K562 (cell line): ENCODE measurements at regions not wholly inside any gene's neighbourhood (a gene's known extent, or its start where the extent isn't known, plus 50 kb on each side); places are given as distances from the start of the nearest gene placed in this dataset.
"Not testable (repeated sequence)": the region's sequence is repeated elsewhere in the genome, so short reads cannot be mapped to it uniquely, and the experiment has no call there.

Source experiments
- ATAC-seq: fragments of 200-7000 bp; cut with Tn5 transposase; 3 replicates; pipeline ENCODE4 v1.9.1; 2020; ENCODE audit warnings: moderate library complexity
- BruUV-seq: library from RNA; stranded (reverse); fragments of 400-500 nt; replicated peaks from 2 replicates; lab custom pipeline; 2021; lab: Mats Ljungman, UMichigan
- CTCF ChIA-PET: fragments of 300-600 bp; formaldehyde crosslinking; extraction: SDS; loops from one replicate; lab custom pipeline; 2021; ENCODE audit warnings: low intra/inter-chr PET ratio; lab: Yijun Ruan, JAX
- POLR2A ChIA-PET: fragments of 300-600, 350-650 bp; sonication (Branson Sonifier 250); formaldehyde crosslinking; extraction: SDS; loops from one replicate; lab custom pipeline; 2021; ENCODE audit warnings: antibody characterized with exemption, inconsistent platforms; lab: Yijun Ruan, JAX
- DNase-seq, 4 experiments: peaks; one replicate each; pipeline versions ENCODE4 v3.0.0 to v3.0.0-alpha.2; 2011 to 2018; ENCODE audit warnings: low spot score in 3 of 4, mixed read lengths in 3 of 4; ENCODE audit errors: extremely low read depth in 1 of 4
- FAIRE-seq: peaks from 2 replicates; lab custom pipeline; 2011; peaks lifted over from hg19 to GRCh38; lab: Jason Lieb, UNC
- H2AFZ ChIP-seq: 2 replicates; pipeline ENCODE4 v1.6.0; 2011; ENCODE audit warnings: low read depth, low read length, control low read depth, inconsistent platforms
- H3K27ac ChIP-seq: fragments of 200-600 bp; 3 replicates; pipeline ENCODE4 v1.8.0; 2011; ENCODE audit warnings: low read depth, mild to moderate bottlenecking, control low read depth, inconsistent platforms, low read length, moderate library complexity, mixed read lengths; ENCODE audit errors: extremely low read depth
- H3K27me3 ChIP-seq, 2 experiments: fragments of 300-600 bp in 1 of 2; 2 replicates in 1 of 2; 3 replicates in 1 of 2; pipeline versions ENCODE4 v1.6.0 to v1.8.0; 2011; ENCODE audit warnings: inconsistent platforms in 2 of 2, low read length in 2 of 2, mild to moderate bottlenecking in 1 of 2, mixed read lengths in 1 of 2, moderate library complexity in 1 of 2; ENCODE audit not compliant: control insufficient read depth in 2 of 2, insufficient read depth in 2 of 2
- H3K36me3 ChIP-seq: fragments of 300-600 bp; 3 replicates; pipeline ENCODE4 v1.8.0; 2011; ENCODE audit warnings: mild to moderate bottlenecking, low read length, inconsistent platforms; ENCODE audit not compliant: control insufficient read depth, insufficient read depth
- H3K4me1 ChIP-seq, 2 experiments: fragments of 200-600 bp in 1 of 2; replicated peaks in 1 of 2; 2 replicates in 1 of 2; 3 replicates in 1 of 2; pipeline versions ENCODE4 v1.5.1 to v1.8.0; 2011; ENCODE audit warnings: inconsistent platforms in 2 of 2, low read length in 2 of 2, mild to moderate bottlenecking in 1 of 2, mixed read lengths in 1 of 2, moderate library complexity in 1 of 2; ENCODE audit not compliant: control insufficient read depth in 2 of 2, insufficient read depth in 2 of 2
- H3K4me2 ChIP-seq: 2 replicates; pipeline ENCODE4 v1.6.1; 2011; ENCODE audit warnings: low read length, control low read depth, inconsistent platforms, mixed read lengths; ENCODE audit not compliant: insufficient read depth
- H3K4me3 ChIP-seq: fragments of 200-600 bp; sonication (generic), shearing (Covaris generic); 2 replicates; pipeline ENCODE4 v1.5.1; 2016; ENCODE audit warnings: control low read depth, inconsistent platforms
- H3K79me2 ChIP-seq: fragments of 200-600 bp; 3 replicates; pipeline ENCODE4 v1.8.0; 2011; ENCODE audit warnings: low read length, inconsistent platforms; ENCODE audit not compliant: control insufficient read depth, insufficient read depth
- H3K9ac ChIP-seq, 2 experiments: 2 replicates each; pipeline versions ENCODE4 v1.6.0 to v1.6.1; 2011; ENCODE audit warnings: low read depth in 2 of 2, low read length in 2 of 2, control low read depth in 1 of 2, inconsistent platforms in 1 of 2, mild to moderate bottlenecking in 1 of 2, mixed read lengths in 1 of 2; ENCODE audit not compliant: insufficient read depth in 1 of 2
- H3K9me1 ChIP-seq: one replicate; pipeline ENCODE4 v1.6.0; 2011; ENCODE audit warnings: inconsistent platforms, mild to moderate bottlenecking, low read length, moderate library complexity; ENCODE audit not compliant: control insufficient read depth, insufficient read depth
- H3K9me3 ChIP-seq: replicated peaks from 2 replicates; pipeline ENCODE4 v1.5.1; 2011; ENCODE audit warnings: low read depth, low read length, inconsistent platforms; ENCODE audit not compliant: control insufficient read depth, insufficient read depth
- H4K20me1 ChIP-seq: replicated peaks from 2 replicates; pipeline ENCODE4 v1.6.1; 2011; ENCODE audit warnings: low read length, inconsistent platforms, mixed read lengths; ENCODE audit not compliant: control insufficient read depth, insufficient read depth
- ERF ChIP-seq: fragments of 450-650 bp; formaldehyde crosslinking; IDR thresholded peaks from 2 replicates; pipeline ENCODE4 v1.4.0; 2020; ENCODE audit warnings: mild to moderate bottlenecking, mixed read lengths
- FOSL1 ChIP-seq: fragments of 200-800 bp; sonication (Bioruptor generic); conservative IDR thresholded peaks from 2 replicates; pipeline ENCODE4 v1.6.1; 2016; ENCODE audit warnings: missing genetic modification characterization, missing compliant biosample characterization
- SMARCC2 ChIP-seq: fragments of 450-650 bp; IDR thresholded peaks from 2 replicates; pipeline ENCODE4 v1.6.1; 2017; ENCODE audit warnings: antibody characterized with exemption, moderate library complexity, mild to moderate bottlenecking, low read depth
- SMARCE1 ChIP-seq: fragments of 450-650 bp; IDR thresholded peaks from 2 replicates; pipeline ENCODE4 v1.7.1; 2016; ENCODE audit warnings: mild to moderate bottlenecking
- THRAP3 ChIP-seq: fragments of 450-650 bp; IDR thresholded peaks from 2 replicates; pipeline ENCODE4 v1.6.1; 2016; ENCODE audit warnings: mild to moderate bottlenecking, inconsistent platforms, borderline replicate concordance
- ZFP30 ChIP-seq: fragments of 250-450 bp; sonication (Bioruptor Pico); IDR thresholded peaks from 2 replicates; pipeline ENCODE4 v1.8.0; 2022; ENCODE audit warnings: moderate library complexity, mild to moderate bottlenecking, inconsistent platforms, borderline replicate concordance
- WGBS: fragments of 100-300 bp; shearing (Covaris generic); methylation state at CpG from one replicate; pipeline ENCODE4 v1.1.6; 2016; ENCODE audit warnings: low coverage, mixed read lengths; ENCODE audit not compliant: insufficient coverage; ENCODE audit errors: missing lambda C conversion rate; 5-methylcytosine and 5-hydroxymethylcytosine counted together
- in situ Hi-C: fragments of 300-500 bp; cut with MboI; formaldehyde crosslinking; loops from 4 replicates; pipeline ENCODE4 v1.15.0; 2018; ENCODE audit warnings: inconsistent platforms, mixed read lengths
- intact Hi-C: fragments of 100-400 bp; cut with micrococcal nuclease; formaldehyde crosslinking; loops from 2 replicates; pipeline ENCODE4 v1.14.2; 2022
- TF ChIP-seq, protein P1 (sequence below): fragments of 250-450 bp; sonication (Bioruptor Pico); IDR thresholded peaks from 2 replicates; pipeline ENCODE4 v1.8.0; 2022; ENCODE audit warnings: moderate library complexity, mild to moderate bottlenecking, inconsistent platforms
- TF ChIP-seq, protein P2 (sequence below): fragments of 250-450 bp; sonication (Bioruptor Pico); IDR thresholded peaks from 2 replicates; pipeline ENCODE4 v1.4.0; 2020; ENCODE audit warnings: mild to moderate bottlenecking

DNA sequence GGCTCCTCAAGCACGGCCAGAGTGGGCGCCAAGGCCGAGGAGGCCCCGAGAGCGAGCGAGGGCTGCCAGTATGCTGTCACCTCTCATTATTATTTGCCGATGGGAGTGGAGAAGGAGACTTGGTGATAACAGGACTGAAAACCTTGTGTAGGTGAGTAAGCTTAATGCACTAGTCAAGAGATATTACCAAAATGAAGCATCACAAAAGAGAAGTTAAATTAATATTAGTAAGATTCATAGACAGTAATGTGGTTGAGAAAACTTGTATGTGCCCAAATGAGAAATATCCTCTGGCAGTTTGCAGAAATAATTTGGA is 204.5 kb upstream of the SLITRK1 start (continued):
- no peak for TF ChIP-seq SMARCC2
- no peak for TF ChIP-seq FOSL1 (tag)
- TF ChIP-seq, protein P1, sequence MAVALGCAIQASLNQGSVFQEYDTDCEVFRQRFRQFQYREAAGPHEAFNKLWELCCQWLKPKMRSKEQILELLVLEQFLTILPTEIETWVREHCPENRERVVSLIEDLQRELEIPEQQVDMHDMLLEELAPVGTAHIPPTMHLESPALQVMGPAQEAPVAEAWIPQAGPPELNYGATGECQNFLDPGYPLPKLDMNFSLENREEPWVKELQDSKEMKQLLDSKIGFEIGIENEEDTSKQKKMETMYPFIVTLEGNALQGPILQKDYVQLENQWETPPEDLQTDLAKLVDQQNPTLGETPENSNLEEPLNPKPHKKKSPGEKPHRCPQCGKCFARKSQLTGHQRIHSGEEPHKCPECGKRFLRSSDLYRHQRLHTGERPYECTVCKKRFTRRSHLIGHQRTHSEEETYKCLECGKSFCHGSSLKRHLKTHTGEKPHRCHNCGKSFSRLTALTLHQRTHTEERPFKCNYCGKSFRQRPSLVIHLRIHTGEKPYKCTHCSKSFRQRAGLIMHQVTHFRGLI (CRISPR knock-in tag) = no peak
- no peak for TF ChIP-seq ZFP30
- TF ChIP-seq THRAP3 = no peak
- no peak for TF ChIP-seq ERF
- TF ChIP-seq, protein P2, sequence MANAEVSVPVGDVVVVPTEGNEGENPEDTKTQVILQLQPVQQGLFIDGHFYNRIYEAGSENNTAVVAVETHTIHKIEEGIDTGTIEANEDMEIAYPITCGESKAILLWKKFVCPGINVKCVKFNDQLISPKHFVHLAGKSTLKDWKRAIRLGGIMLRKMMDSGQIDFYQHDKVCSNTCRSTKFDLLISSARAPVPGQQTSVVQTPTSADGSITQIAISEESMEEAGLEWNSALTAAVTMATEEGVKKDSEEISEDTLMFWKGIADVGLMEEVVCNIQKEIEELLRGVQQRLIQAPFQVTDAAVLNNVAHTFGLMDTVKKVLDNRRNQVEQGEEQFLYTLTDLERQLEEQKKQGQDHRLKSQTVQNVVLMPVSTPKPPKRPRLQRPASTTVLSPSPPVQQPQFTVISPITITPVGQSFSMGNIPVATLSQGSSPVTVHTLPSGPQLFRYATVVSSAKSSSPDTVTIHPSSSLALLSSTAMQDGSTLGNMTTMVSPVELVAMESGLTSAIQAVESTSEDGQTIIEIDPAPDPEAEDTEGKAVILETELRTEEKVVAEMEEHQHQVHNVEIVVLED (CRISPR knock-in tag) = no peak
- no peak for TF ChIP-seq SMARCE1

DNA sequence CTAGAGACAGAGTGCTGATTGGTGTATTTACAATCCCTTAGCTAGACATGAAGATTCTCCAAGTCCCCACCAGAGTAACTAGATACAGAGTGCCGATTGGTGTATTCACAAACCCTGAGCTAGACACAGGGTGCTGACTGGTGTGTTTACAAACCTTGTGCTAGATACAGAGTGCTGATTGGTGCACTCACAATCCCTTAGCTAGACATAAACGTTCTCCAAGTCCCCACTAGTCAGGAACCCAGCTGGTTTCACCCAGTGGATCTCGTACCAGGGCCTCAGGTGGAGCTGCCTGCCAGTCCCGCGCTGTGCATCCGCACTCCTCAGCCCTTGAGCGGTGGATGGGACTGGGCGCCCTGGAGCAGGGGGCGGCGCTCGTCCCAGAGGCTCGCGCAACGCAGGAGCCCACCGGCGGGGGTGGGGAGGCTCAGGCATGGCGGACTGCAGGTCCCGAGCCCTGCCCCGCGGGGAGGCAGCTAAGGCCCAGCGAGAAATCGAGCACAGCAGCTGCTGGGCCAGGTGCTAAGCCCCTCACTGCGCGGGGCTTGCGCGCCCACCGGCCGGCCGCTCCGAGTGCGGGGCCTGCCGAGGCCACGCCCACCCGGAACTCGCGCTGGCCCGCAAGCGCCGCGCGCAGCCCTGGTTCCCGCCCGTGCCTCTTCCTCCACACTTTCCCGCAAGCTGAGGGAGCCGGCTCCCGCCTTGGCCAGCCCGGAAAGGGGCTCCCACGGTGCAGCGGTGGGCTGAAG is 204.0 kb upstream of the SLITRK1 start:
- POLR2A ChIA-PET, H3K36me3 ChIP-seq, H3K4me3 ChIP-seq, ATAC-seq, BruUV-seq, H3K9me3 ChIP-seq, H3K4me1 ChIP-seq, DNase-seq, H3K9me1 ChIP-seq, FAIRE-seq, H4K20me1 ChIP-seq, H3K4me2 ChIP-seq, in situ Hi-C loops, CTCF ChIA-PET, H3K79me2 ChIP-seq, H2AFZ ChIP-seq, H3K27me3 ChIP-seq, intact Hi-C loops, H3K9ac ChIP-seq, H3K27ac ChIP-seq: not testable (repeated sequence)
- 10% methylated on average over 5 of the region's 49 CpGs for WGBS
